ENCODE measurements at regions not wholly inside any gene's neighbourhood (a gene's known extent, or its start where the extent isn't known, plus 50 kb on each side); places are given as distances from the start of the nearest gene placed in this dataset.

- TF ChIP-seq, protein P1, sequence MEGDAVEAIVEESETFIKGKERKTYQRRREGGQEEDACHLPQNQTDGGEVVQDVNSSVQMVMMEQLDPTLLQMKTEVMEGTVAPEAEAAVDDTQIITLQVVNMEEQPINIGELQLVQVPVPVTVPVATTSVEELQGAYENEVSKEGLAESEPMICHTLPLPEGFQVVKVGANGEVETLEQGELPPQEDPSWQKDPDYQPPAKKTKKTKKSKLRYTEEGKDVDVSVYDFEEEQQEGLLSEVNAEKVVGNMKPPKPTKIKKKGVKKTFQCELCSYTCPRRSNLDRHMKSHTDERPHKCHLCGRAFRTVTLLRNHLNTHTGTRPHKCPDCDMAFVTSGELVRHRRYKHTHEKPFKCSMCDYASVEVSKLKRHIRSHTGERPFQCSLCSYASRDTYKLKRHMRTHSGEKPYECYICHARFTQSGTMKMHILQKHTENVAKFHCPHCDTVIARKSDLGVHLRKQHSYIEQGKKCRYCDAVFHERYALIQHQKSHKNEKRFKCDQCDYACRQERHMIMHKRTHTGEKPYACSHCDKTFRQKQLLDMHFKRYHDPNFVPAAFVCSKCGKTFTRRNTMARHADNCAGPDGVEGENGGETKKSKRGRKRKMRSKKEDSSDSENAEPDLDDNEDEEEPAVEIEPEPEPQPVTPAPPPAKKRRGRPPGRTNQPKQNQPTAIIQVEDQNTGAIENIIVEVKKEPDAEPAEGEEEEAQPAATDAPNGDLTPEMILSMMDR (IDR thresholded peaks at IDR 0.05) = no peak
- TF ChIP-seq POLR2A (IDR thresholded peaks at IDR 0.05) = no peak
Measured at GRCh38 chr4:55018978-55019377, 106.4 kb downstream of the KDR start.

All from transverse colon (tissue), 3 donors.